Hematopoietic multipotent progenitor cell treated with erythropoietin and hydrocortisone succinate and interleukin-3 and kit ligand, for 15 days (in vitro differentiated cells): ENCODE measurements at regions not wholly inside any gene's neighbourhood (a gene's known extent, or its start where the extent isn't known, plus 50 kb on each side); places are given as distances from the start of the nearest gene placed in this dataset.

ENCODE experiments used
- DNase-seq: peaks from one replicate; pipeline ENCODE4 v3.0.0-alpha.2; 2015; ENCODE audit warnings: low spot score

GRCh38 chr6:105452924-105453756 is 50.3 kb upstream of the PREP start:
- no peak for DNase-seq
